HL-60 (cell line): ENCODE measurements at regions not wholly inside any gene's neighbourhood (a gene's known extent, or its start where the extent isn't known, plus 50 kb on each side); places are given as distances from the start of the nearest gene placed in this dataset.

Source experiments
- DNase-seq, 2 experiments: peaks; one replicate each; pipeline ENCODE4 v3.0.0-alpha.2; 2010 to 2020; ENCODE audit warnings: low read depth in 1 of 2, low spot score in 1 of 2
- H3K27ac ChIP-seq: fragments of 250-450 bp; sonication (Bioruptor Pico); replicated peaks from 2 replicates; pipeline ENCODE4 v1.5.1; 2020; ENCODE audit warnings: mild to moderate bottlenecking, moderate library complexity
- H3K27me3 ChIP-seq: fragments of 250-450 bp; sonication (Bioruptor Pico); 2 replicates; pipeline ENCODE4 v1.5.1; 2021; ENCODE audit warnings: mild to moderate bottlenecking, moderate library complexity; ENCODE audit not compliant: insufficient read depth, poor library complexity, severe bottlenecking
- H3K4me3 ChIP-seq: replicated peaks from 2 replicates; pipeline ENCODE4 v1.5.1; 2011; ENCODE audit warnings: mild to moderate bottlenecking, control low read depth, low read length; ENCODE audit not compliant: insufficient read depth
- CTCF ChIP-seq: IDR thresholded peaks from one replicate; pipeline ENCODE4 v1.5.1; 2011; ENCODE audit warnings: low read length, control low read depth, inconsistent platforms; ENCODE audit not compliant: insufficient read depth
- GABPA ChIP-seq: IDR thresholded peaks from 2 replicates; pipeline ENCODE4 v1.6.1; 2012; ENCODE audit warnings: low read depth
- POLR2AphosphoS5 ChIP-seq: IDR thresholded peaks from 2 replicates; pipeline ENCODE4 v1.6.1; 2012; ENCODE audit warnings: low read depth
- REST ChIP-seq: IDR thresholded peaks from 2 replicates; pipeline ENCODE4 v1.6.1; 2012; ENCODE audit warnings: low read depth; ENCODE audit not compliant: insufficient replicate concordance
- SPI1 ChIP-seq: IDR thresholded peaks from 2 replicates; pipeline ENCODE4 v1.6.1; 2012; ENCODE audit warnings: low read depth, mild to moderate bottlenecking, borderline replicate concordance

GRCh38 chr2:6237039-6237660 lies 545.0 kb downstream of the SOX11 start:
- TF ChIP-seq GABPA (no peak), CTCF (no peak), SPI1 (no peak), REST (no peak), POLR2AphosphoS5 (no peak)
- H3K4me3 ChIP-seq = no peak overlapping the region
- DNase-seq = no peak
- no peaks in the 10 kb centered on the region for H3K27me3 ChIP-seq
- no peak overlapping the region for H3K27ac ChIP-seq

GRCh38 chr2:6249557-6249956 lies 557.4 kb downstream of the SOX11 start:
- TF ChIP-seq GABPA (no peak), POLR2AphosphoS5 (no peak), REST (no peak), CTCF (no peak), SPI1 (no peak)
- Histone ChIP-seq H3K27ac (no peak overlapping the region), H3K27me3 (no peaks in the 10 kb centered on the region), H3K4me3 (no peak overlapping the region)
- no peak for DNase-seq

GRCh38 chr2:6254441-6254840 lies 562.3 kb downstream of the SOX11 start:
- Histone ChIP-seq H3K27ac (no peak overlapping the region), H3K27me3 (no peaks in the 10 kb centered on the region), H3K4me3 (no peak overlapping the region)
- no peak for DNase-seq
- TF ChIP-seq REST (no peak), SPI1 (no peak), CTCF (no peak), GABPA (no peak), POLR2AphosphoS5 (no peak)
